Loucy (cell line): ENCODE measurements at regions not wholly inside any gene's neighbourhood (a gene's known extent, or its start where the extent isn't known, plus 50 kb on each side); places are given as distances from the start of the nearest gene placed in this dataset.

ENCODE experiments used
- H2AFZ ChIP-seq: fragments of 200-600 bp; sonication (generic); 2 replicates; pipeline ENCODE4 v1.6.0; 2016; ENCODE audit warnings: antibody characterized with exemption, mild to moderate bottlenecking, low read length, moderate library complexity
- H3F3A ChIP-seq: fragments of 200-600 bp; 2 replicates; pipeline ENCODE4 v1.6.0; 2016; ENCODE audit warnings: antibody characterized with exemption, low read depth, mild to moderate bottlenecking
- H3K27me3 ChIP-seq: fragments of 200-600 bp; sonication (generic); 2 replicates; pipeline ENCODE4 v1.6.1; 2014; ENCODE audit warnings: low read length, mild to moderate bottlenecking; ENCODE audit not compliant: insufficient read depth, poor library complexity, severe bottlenecking
- H3K36me3 ChIP-seq: fragments of 200-600 bp; sonication (generic); 2 replicates; pipeline ENCODE4 v1.6.1; 2016; ENCODE audit warnings: low read length; ENCODE audit not compliant: insufficient read depth
- H3K4me1 ChIP-seq: fragments of 200-600 bp; sonication (generic); 2 replicates; pipeline ENCODE4 v1.5.1; 2014; ENCODE audit warnings: low read length, mild to moderate bottlenecking; ENCODE audit not compliant: insufficient read depth, poor library complexity, severe bottlenecking
- H3K4me2 ChIP-seq: fragments of 200-600 bp; sonication (generic); 2 replicates; pipeline ENCODE4 v1.6.0; 2014; ENCODE audit warnings: antibody characterized with exemption, low read length, low read depth, mild to moderate bottlenecking; ENCODE audit not compliant: poor library complexity, severe bottlenecking
- H3K4me3 ChIP-seq: fragments of 200-600 bp; sonication (generic); 2 replicates; pipeline ENCODE4 v1.5.1; 2014; ENCODE audit warnings: low read length, mild to moderate bottlenecking, mixed read lengths; ENCODE audit not compliant: poor library complexity, severe bottlenecking
- H3K79me2 ChIP-seq: fragments of 200-600 bp; sonication (generic); 2 replicates; pipeline ENCODE4 v1.6.1; 2014; ENCODE audit warnings: low read length; ENCODE audit not compliant: insufficient read depth
- H3K9ac ChIP-seq: fragments of 200-600 bp; sonication (generic); 2 replicates; pipeline ENCODE4 v1.6.0; 2014; ENCODE audit warnings: mild to moderate bottlenecking, low read depth, low read length, moderate library complexity; ENCODE audit not compliant: poor library complexity, severe bottlenecking
- H3K9me2 ChIP-seq: fragments of 200-600 bp; sonication (generic); replicated peaks from 2 replicates; pipeline ENCODE4 v1.6.1; 2016; ENCODE audit warnings: low read depth, low read length, mixed read lengths
- H3K9me3 ChIP-seq: fragments of 200-600 bp; sonication (generic); 2 replicates; pipeline ENCODE4 v1.6.1; 2014; ENCODE audit warnings: mild to moderate bottlenecking, antibody characterized with exemption, low read length, low read depth; ENCODE audit not compliant: insufficient read depth
- H4K20me1 ChIP-seq: fragments of 200-600 bp; sonication (generic); 2 replicates; pipeline ENCODE4 v1.6.0; 2014; ENCODE audit warnings: antibody characterized with exemption, low read length, mild to moderate bottlenecking; ENCODE audit not compliant: insufficient read depth, poor library complexity, severe bottlenecking
- CTCF ChIP-seq: fragments of 200-600 bp; sonication (generic); conservative IDR thresholded peaks from 2 replicates; pipeline ENCODE4 v1.5.1; 2014; ENCODE audit warnings: mild to moderate bottlenecking, antibody characterized with exemption, low read length
- EZH2phosphoT487 ChIP-seq: fragments of 200-600 bp; IDR thresholded peaks from 2 replicates; pipeline ENCODE4 v1.6.1; 2018; ENCODE audit warnings: antibody characterized with exemption, mild to moderate bottlenecking, moderate library complexity, borderline replicate concordance

- Histone ChIP-seq H3F3A (no peaks in the 10 kb centered on the region), H3K4me3 (no peak overlapping the region), H3K4me2 (no peak overlapping the region), H4K20me1 (no peaks in the 10 kb centered on the region), H3K9me2 (no peaks in the 10 kb centered on the region), H3K9me3 (no peaks in the 10 kb centered on the region), H3K36me3 (no peaks in the 10 kb centered on the region), H3K9ac (no peak overlapping the region), H3K4me1 (no peaks in the 10 kb centered on the region), H3K79me2 (no peaks in the 10 kb centered on the region), H2AFZ (no peak overlapping the region), H3K27me3 (no peaks in the 10 kb centered on the region)
- TF ChIP-seq CTCF, result no peak
These were observed 78.8 kb upstream of the IGFBP5 start for GRCh38 chr2:216774180-216774579.

GRCh38 chr2:216773072-216773471 lies 77.7 kb upstream of the IGFBP5 start:
- no peaks in the 10 kb centered on the region for H3F3A ChIP-seq

GRCh38 chr2:216770717-216771116 lies 75.4 kb upstream of the IGFBP5 start:
- no peaks in the 10 kb centered on the region for H3K9me3 ChIP-seq
- no peak overlapping the region for H2AFZ ChIP-seq
- no peaks in the 10 kb centered on the region for H4K20me1 ChIP-seq
- no peaks in the 10 kb centered on the region for H3K36me3 ChIP-seq
- no peaks in the 10 kb centered on the region for H3K27me3 ChIP-seq
- no peaks in the 10 kb centered on the region for H3K9me2 ChIP-seq
- no peaks in the 10 kb centered on the region for H3F3A ChIP-seq
- H3K4me2 ChIP-seq, result no peak overlapping the region
- no peak for TF ChIP-seq CTCF
- no peak for TF ChIP-seq EZH2phosphoT487
- no peaks in the 10 kb centered on the region for H3K4me1 ChIP-seq
- no peak overlapping the region for H3K9ac ChIP-seq
- no peaks in the 10 kb centered on the region for H3K79me2 ChIP-seq
- H3K4me3 ChIP-seq, result no peak overlapping the region

More at GRCh38 chr2:216773072-216773471, 77.7 kb upstream of the IGFBP5 start:
- Histone ChIP-seq H3K4me1 (no peaks in the 10 kb centered on the region), H3K4me2 (no peak overlapping the region), H3K9me3 (no peaks in the 10 kb centered on the region), H3K4me3 (no peak overlapping the region), H3K79me2 (no peaks in the 10 kb centered on the region), H3K9ac (no peak overlapping the region), H4K20me1 (no peaks in the 10 kb centered on the region), H3K27me3 (no peaks in the 10 kb centered on the region), H3K9me2 (no peaks in the 10 kb centered on the region), H3K36me3 (no peaks in the 10 kb centered on the region), H2AFZ (no peak overlapping the region)
- TF ChIP-seq CTCF, result no peak
- TF ChIP-seq EZH2phosphoT487, result no peak
